ENCODE measurements at regions not wholly inside any gene's neighbourhood (a gene's known extent, or its start where the extent isn't known, plus 50 kb on each side); places are given as distances from the start of the nearest gene placed in this dataset.

- Mint-ChIP-seq H3K27me3 (no peaks in the 10 kb centered on the region), H3K4me3 (no peak overlapping the region), H3K9me3 (no peaks in the 10 kb centered on the region), H3K4me1 (no peaks in the 10 kb centered on the region), H3K36me3 (ENCODE audit: low read depth) (no peaks in the 10 kb centered on the region), H3K27ac (no peak overlapping the region)
- intact Hi-C loops (cut with micrococcal nuclease), result no loop called here
- no peak for TF ChIP-seq CTCF (IDR thresholded peaks at IDR 0.05)
- ChIA-PET POLR2A (no interaction called here), CTCF (no interaction called here)
- ATAC-seq (ENCODE audit: low read depth), result no peak
- DNase-seq, result no peak
These were observed 166.7 kb upstream of the ADGRB3 start for GRCh38 chr6:68468244-68468884.

GRCh38 chr6:68458447-68458846, 176.6 kb upstream of the ADGRB3 start:
- Mint-ChIP-seq H3K36me3 (ENCODE audit: low read depth) (no peaks in the 10 kb centered on the region), H3K27ac (no peak overlapping the region), H3K9me3 (peaks cover 4% of the 10 kb centered on the region), H3K27me3 (no peaks in the 10 kb centered on the region), H3K4me3 (no peak overlapping the region), H3K4me1 (no peaks in the 10 kb centered on the region)
- CTCF ChIA-PET, result no interaction called here
- no peak for TF ChIP-seq CTCF (IDR thresholded peaks at IDR 0.05)
- DNase-seq (no peak), ATAC-seq (ENCODE audit: low read depth) (no peak)
- POLR2A ChIA-PET, result no interaction called here
- intact Hi-C loops (cut with micrococcal nuclease), result no loop called here

- Mint-ChIP-seq H3K27ac (no peak overlapping the region), H3K4me1 (no peaks in the 10 kb centered on the region), H3K27me3 (no peaks in the 10 kb centered on the region), H3K36me3 (ENCODE audit: low read depth) (no peaks in the 10 kb centered on the region), H3K4me3 (no peak overlapping the region), H3K9me3 (peaks cover 4% of the 10 kb centered on the region)
- ChIA-PET POLR2A (no interaction called here), CTCF (no interaction called here)
- DNase-seq, result no peak
- ATAC-seq (ENCODE audit: low read depth), result no peak
- intact Hi-C loops (cut with micrococcal nuclease), result no loop called here
- no peak for TF ChIP-seq CTCF (IDR thresholded peaks at IDR 0.05)
These were observed 188.0 kb upstream of the ADGRB3 start for GRCh38 chr6:68447112-68447511.

- no peak for ATAC-seq (ENCODE audit: low read depth)
- no peaks in the 10 kb centered on the region for H3K27me3 Mint-ChIP-seq
- TF ChIP-seq CTCF (IDR thresholded peaks at IDR 0.05), result no peak
- peaks cover 2% of the 10 kb centered on the region for H3K9me3 Mint-ChIP-seq
- H3K4me1 Mint-ChIP-seq, result no peaks in the 10 kb centered on the region
- no peak for DNase-seq
- intact Hi-C loops (cut with micrococcal nuclease), result no loop called here
- no peaks in the 10 kb centered on the region for H3K36me3 Mint-ChIP-seq (ENCODE audit: low read depth)
- H3K27ac Mint-ChIP-seq, result no peak overlapping the region
- ChIA-PET CTCF (no interaction called here), POLR2A (no interaction called here)
- H3K4me3 Mint-ChIP-seq, result no peak overlapping the region
These were observed 189.2 kb upstream of the ADGRB3 start for GRCh38 chr6:68445926-68446325.

- ChIA-PET POLR2A (no interaction called here), CTCF (no interaction called here)
- DNase-seq (no peak), ATAC-seq (ENCODE audit: low read depth) (no peak)
- H3K27ac Mint-ChIP-seq, result no peak overlapping the region
- H3K27me3 Mint-ChIP-seq, result no peaks in the 10 kb centered on the region
- TF ChIP-seq CTCF (IDR thresholded peaks at IDR 0.05), result no peak
- H3K9me3 Mint-ChIP-seq, result peaks cover 2% of the 10 kb centered on the region
- intact Hi-C loops (cut with micrococcal nuclease), result no loop called here
- no peaks in the 10 kb centered on the region for H3K4me1 Mint-ChIP-seq
- no peaks in the 10 kb centered on the region for H3K36me3 Mint-ChIP-seq (ENCODE audit: low read depth)
- H3K4me3 Mint-ChIP-seq, result no peak overlapping the region
These were observed 191.4 kb upstream of the ADGRB3 start for GRCh38 chr6:68443704-68444103.

Data from activated B cell treated with CpG ODN at 0.5 μM for 24 hours (primary cell).